ENCODE measurements at regions not wholly inside any gene's neighbourhood (a gene's known extent, or its start where the extent isn't known, plus 50 kb on each side); places are given as distances from the start of the nearest gene placed in this dataset.

GRCh38 chr11:96643173-96643572 lies 253.4 kb downstream of the JRKL start:
- no peaks in the 10 kb centered on the region for H3K9me2 ChIP-seq (replicated peaks; ENCODE audit: insufficient read depth, low read length)
- no peaks in the 10 kb centered on the region for H3F3A ChIP-seq (ENCODE audit: insufficient read depth)
- no peak overlapping the region for H3K9ac ChIP-seq (ENCODE audit: low read length)
- H2AFZ ChIP-seq (ENCODE audit: low read depth, low read length, severe bottlenecking) = no peak overlapping the region
- no peaks in the 10 kb centered on the region for H3K36me3 ChIP-seq (ENCODE audit: low read length)
- no peak overlapping the region for H3K27ac ChIP-seq (ENCODE audit: low read depth, low read length)
- H3K79me2 ChIP-seq (ENCODE audit: insufficient read depth, low read length) = no peaks in the 10 kb centered on the region
- no peaks in the 10 kb centered on the region for H3K9me3 ChIP-seq (ENCODE audit: insufficient read depth, low read length)
- H4K20me1 ChIP-seq (ENCODE audit: low read depth, low read length) = no peaks in the 10 kb centered on the region
- TF ChIP-seq EZH2phosphoT487 (conservative IDR thresholded peaks at IDR 0.05; ENCODE audit: low read length) (no peak), CTCF (IDR thresholded peaks at IDR 0.05; ENCODE audit: insufficient read depth, low read length, poor library complexity, severe bottlenecking) (no peak)
- H3K27me3 ChIP-seq (ENCODE audit: low read length) = no peaks in the 10 kb centered on the region
- no peak overlapping the region for H3K4me2 ChIP-seq (ENCODE audit: low read depth, low read length, poor library complexity, severe bottlenecking)
- H3K4me3 ChIP-seq (ENCODE audit: insufficient read depth, low read length, poor library complexity, severe bottlenecking) = no peak overlapping the region

GRCh38 chr11:96647621-96648020 lies 257.8 kb downstream of the JRKL start:
- no peaks in the 10 kb centered on the region for H4K20me1 ChIP-seq (ENCODE audit: low read depth, low read length)
- no peak overlapping the region for H3K9ac ChIP-seq (ENCODE audit: low read length)
- no peaks in the 10 kb centered on the region for H3K36me3 ChIP-seq (ENCODE audit: low read length)
- H3K4me2 ChIP-seq (ENCODE audit: low read depth, low read length, poor library complexity, severe bottlenecking) = no peak overlapping the region
- TF ChIP-seq CTCF (IDR thresholded peaks at IDR 0.05; ENCODE audit: insufficient read depth, low read length, poor library complexity, severe bottlenecking) (no peak), EZH2phosphoT487 (conservative IDR thresholded peaks at IDR 0.05; ENCODE audit: low read length) (no peak)
- no peaks in the 10 kb centered on the region for H3K27me3 ChIP-seq (ENCODE audit: low read length)
- H3K27ac ChIP-seq (ENCODE audit: low read depth, low read length) = no peak overlapping the region
- H3K4me3 ChIP-seq (ENCODE audit: insufficient read depth, low read length, poor library complexity, severe bottlenecking) = no peak overlapping the region
- H3F3A ChIP-seq (ENCODE audit: insufficient read depth) = no peaks in the 10 kb centered on the region
- no peaks in the 10 kb centered on the region for H3K9me2 ChIP-seq (replicated peaks; ENCODE audit: insufficient read depth, low read length)
- no peaks in the 10 kb centered on the region for H3K79me2 ChIP-seq (ENCODE audit: insufficient read depth, low read length)
- H3K9me3 ChIP-seq (ENCODE audit: insufficient read depth, low read length) = no peaks in the 10 kb centered on the region
- H2AFZ ChIP-seq (ENCODE audit: low read depth, low read length, severe bottlenecking) = no peak overlapping the region

- no peak overlapping the region for H2AFZ ChIP-seq (ENCODE audit: low read depth, low read length, severe bottlenecking)
- TF ChIP-seq EZH2phosphoT487 (conservative IDR thresholded peaks at IDR 0.05; ENCODE audit: low read length) (no peak), CTCF (IDR thresholded peaks at IDR 0.05; ENCODE audit: insufficient read depth, low read length, poor library complexity, severe bottlenecking) (no peak)
- no peaks in the 10 kb centered on the region for H3F3A ChIP-seq (ENCODE audit: insufficient read depth)
- H3K79me2 ChIP-seq (ENCODE audit: insufficient read depth, low read length) = no peaks in the 10 kb centered on the region
- no peak overlapping the region for H3K4me2 ChIP-seq (ENCODE audit: low read depth, low read length, poor library complexity, severe bottlenecking)
- H3K27me3 ChIP-seq (ENCODE audit: low read length) = no peaks in the 10 kb centered on the region
- no peaks in the 10 kb centered on the region for H3K9me2 ChIP-seq (replicated peaks; ENCODE audit: insufficient read depth, low read length)
- H3K9ac ChIP-seq (ENCODE audit: low read length) = no peak overlapping the region
- H3K27ac ChIP-seq (ENCODE audit: low read depth, low read length) = no peak overlapping the region
- H3K36me3 ChIP-seq (ENCODE audit: low read length) = no peaks in the 10 kb centered on the region
- no peak overlapping the region for H3K4me3 ChIP-seq (ENCODE audit: insufficient read depth, low read length, poor library complexity, severe bottlenecking)
- H4K20me1 ChIP-seq (ENCODE audit: low read depth, low read length) = no peaks in the 10 kb centered on the region
- no peaks in the 10 kb centered on the region for H3K9me3 ChIP-seq (ENCODE audit: insufficient read depth, low read length)
Measured at GRCh38 chr11:96648991-96649390, 259.2 kb downstream of the JRKL start.
